Rectal smooth muscle tissue (tissue), 1 donor: ENCODE measurements at regions not wholly inside any gene's neighbourhood (a gene's known extent, or its start where the extent isn't known, plus 50 kb on each side); places are given as distances from the start of the nearest gene placed in this dataset.
"Not testable (repeated sequence)": the region's sequence is repeated elsewhere in the genome, so short reads cannot be mapped to it uniquely, and the experiment has no call there.

Experiments used
- H3K27ac ChIP-seq: one replicate; pipeline ENCODE4 v1.7.0; 2013; ENCODE audit warnings: low read depth, low read length, inconsistent platforms
- H3K27me3 ChIP-seq: one replicate; pipeline ENCODE4 v1.7.0; 2013; ENCODE audit warnings: low read length; ENCODE audit not compliant: control insufficient read depth, insufficient read depth
- H3K36me3 ChIP-seq: one replicate; pipeline ENCODE4 v1.7.0; 2013; ENCODE audit warnings: low read length; ENCODE audit not compliant: control insufficient read depth, insufficient read depth
- H3K4me1 ChIP-seq: one replicate; pipeline ENCODE4 v1.7.0; 2013; ENCODE audit warnings: low read length; ENCODE audit not compliant: control insufficient read depth, insufficient read depth
- H3K4me3 ChIP-seq: one replicate; pipeline ENCODE4 v1.7.0; 2013; ENCODE audit warnings: low read length
- H3K9ac ChIP-seq: one replicate; pipeline ENCODE4 v1.7.0; 2013; ENCODE audit warnings: low read length

DNA sequence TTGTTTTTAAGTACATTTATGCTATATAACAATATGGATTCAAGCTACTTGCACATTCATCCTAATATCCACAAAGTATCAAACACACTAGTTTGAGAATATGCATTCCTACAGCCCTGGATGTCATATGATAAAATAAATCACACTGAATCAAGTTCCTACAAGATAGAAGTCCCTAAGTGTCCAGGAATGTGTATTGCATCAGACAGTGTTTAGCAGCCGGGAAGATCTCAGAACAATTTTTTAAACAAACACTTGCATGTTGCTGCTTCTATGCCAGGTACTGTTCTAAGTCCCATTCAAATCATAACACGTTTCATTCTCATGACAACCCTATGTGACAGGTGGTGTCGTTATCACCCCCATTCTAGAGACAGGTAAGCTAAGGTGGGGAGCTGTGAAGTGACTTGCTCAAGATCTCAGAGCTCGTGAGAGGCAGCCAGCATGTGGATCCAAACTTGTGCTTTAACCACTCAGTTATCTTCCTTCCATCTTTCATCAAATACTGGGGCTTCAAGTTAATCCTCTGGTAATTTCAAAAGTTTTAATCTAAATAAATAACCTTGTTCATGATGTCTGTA lies 68.3 kb upstream of the KIF26B start:
- no peak overlapping the region for H3K4me3 ChIP-seq
- H3K27ac ChIP-seq, result no peak overlapping the region
- H3K9ac ChIP-seq, result no peak overlapping the region
- no peaks in the 10 kb centered on the region for H3K4me1 ChIP-seq
- H3K36me3 ChIP-seq, result no peaks in the 10 kb centered on the region
- H3K27me3 ChIP-seq, result no peaks in the 10 kb centered on the region

- Histone ChIP-seq H3K4me1 (no peaks in the 10 kb centered on the region), H3K9ac (no peak overlapping the region), H3K27ac (no peak overlapping the region), H3K36me3 (no peaks in the 10 kb centered on the region), H3K27me3 (no peaks in the 10 kb centered on the region), H3K4me3 (no peak overlapping the region)
These were observed 69.2 kb upstream of the KIF26B start for GRCh38 chr1:245085508-245086095.

- H3K27me3 ChIP-seq, result no peaks in the 10 kb centered on the region
- no peaks in the 10 kb centered on the region for H3K36me3 ChIP-seq
- H3K4me3 ChIP-seq, result no peak overlapping the region
- no peaks in the 10 kb centered on the region for H3K4me1 ChIP-seq
- H3K9ac ChIP-seq, result no peak overlapping the region
- no peak overlapping the region for H3K27ac ChIP-seq
These were observed 70.2 kb upstream of the KIF26B start for GRCh38 chr1:245084551-245084950.

- H3K36me3 ChIP-seq, result no peaks in the 10 kb centered on the region
- H3K27me3 ChIP-seq, result no peaks in the 10 kb centered on the region
- H3K27ac ChIP-seq, result no peak overlapping the region
- H3K4me3 ChIP-seq, result no peak overlapping the region
- H3K9ac ChIP-seq, result no peak overlapping the region
- no peaks in the 10 kb centered on the region for H3K4me1 ChIP-seq
These were observed 75.7 kb upstream of the KIF26B start for GRCh38 chr1:245079021-245079609.

GRCh38 chr1:245074898-245075297 lies 79.9 kb upstream of the KIF26B start:
- Histone ChIP-seq H3K36me3 (no peaks in the 10 kb centered on the region), H3K9ac (no peak overlapping the region), H3K4me1 (no peaks in the 10 kb centered on the region), H3K27ac (no peak overlapping the region), H3K4me3 (no peak overlapping the region), H3K27me3 (no peaks in the 10 kb centered on the region)

DNA sequence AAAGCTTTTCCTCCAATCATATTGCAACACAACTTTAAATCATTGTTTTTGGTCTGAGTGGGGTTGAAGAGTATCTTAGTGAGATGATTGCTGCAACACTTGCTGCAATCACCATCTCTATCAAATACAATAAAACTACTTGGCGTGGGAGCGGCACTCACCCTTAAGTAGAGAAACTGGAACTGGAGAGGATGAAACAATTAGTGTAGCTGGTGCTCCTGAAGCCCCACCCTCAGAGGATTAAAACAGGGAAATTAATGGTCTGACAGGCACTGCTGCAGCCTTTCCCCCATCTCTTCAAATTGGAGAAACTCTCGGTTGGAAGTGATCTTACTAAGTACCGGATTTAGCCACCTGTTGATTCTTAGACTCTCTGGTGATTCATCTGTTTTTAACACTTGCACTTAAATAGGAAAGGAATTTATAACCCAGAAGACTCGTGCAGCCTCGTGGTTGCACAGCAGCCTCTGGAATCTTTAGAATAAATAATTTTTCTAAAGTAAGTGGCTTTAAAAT lies 80.5 kb upstream of the KIF26B start:
- H3K27ac ChIP-seq, result no peak overlapping the region
- peak overlapping the region; percentile 45 for H3K4me3 ChIP-seq
- no peaks in the 10 kb centered on the region for H3K4me1 ChIP-seq
- H3K36me3 ChIP-seq, result no peaks in the 10 kb centered on the region
- no peak overlapping the region for H3K9ac ChIP-seq
- H3K27me3 ChIP-seq, result no peaks in the 10 kb centered on the region

- no peak overlapping the region for H3K9ac ChIP-seq
- H3K36me3 ChIP-seq, result no peaks in the 10 kb centered on the region
- H3K4me3 ChIP-seq, result no peak overlapping the region
- no peaks in the 10 kb centered on the region for H3K4me1 ChIP-seq
- no peak overlapping the region for H3K27ac ChIP-seq
- no peaks in the 10 kb centered on the region for H3K27me3 ChIP-seq
These were observed 83.8 kb upstream of the KIF26B start for GRCh38 chr1:245070836-245071615.

DNA sequence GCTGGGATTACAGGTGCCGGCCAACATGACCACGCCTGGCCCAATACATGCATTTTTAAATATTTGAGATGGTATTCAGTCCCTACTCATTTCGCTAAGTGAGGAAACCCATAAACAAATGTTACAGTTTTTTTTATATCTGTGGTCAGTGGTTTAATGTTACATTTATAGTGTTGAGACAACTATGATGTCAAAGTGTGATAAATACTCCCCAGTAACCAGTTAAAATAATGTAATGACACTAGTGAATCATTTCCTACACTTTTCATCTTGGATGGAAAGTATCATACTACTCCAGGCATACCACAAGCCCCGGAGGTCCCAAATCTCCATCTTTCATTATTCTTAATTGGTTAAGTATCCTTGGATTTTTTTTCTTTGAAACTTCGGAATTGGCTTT lies 87.5 kb upstream of the KIF26B start:
- Histone ChIP-seq H3K36me3 (no peaks in the 10 kb centered on the region), H3K4me1 (no peaks in the 10 kb centered on the region), H3K27me3 (no peaks in the 10 kb centered on the region), H3K4me3 (no peak overlapping the region), H3K27ac (no peak overlapping the region), H3K9ac (no peak overlapping the region)

DNA sequence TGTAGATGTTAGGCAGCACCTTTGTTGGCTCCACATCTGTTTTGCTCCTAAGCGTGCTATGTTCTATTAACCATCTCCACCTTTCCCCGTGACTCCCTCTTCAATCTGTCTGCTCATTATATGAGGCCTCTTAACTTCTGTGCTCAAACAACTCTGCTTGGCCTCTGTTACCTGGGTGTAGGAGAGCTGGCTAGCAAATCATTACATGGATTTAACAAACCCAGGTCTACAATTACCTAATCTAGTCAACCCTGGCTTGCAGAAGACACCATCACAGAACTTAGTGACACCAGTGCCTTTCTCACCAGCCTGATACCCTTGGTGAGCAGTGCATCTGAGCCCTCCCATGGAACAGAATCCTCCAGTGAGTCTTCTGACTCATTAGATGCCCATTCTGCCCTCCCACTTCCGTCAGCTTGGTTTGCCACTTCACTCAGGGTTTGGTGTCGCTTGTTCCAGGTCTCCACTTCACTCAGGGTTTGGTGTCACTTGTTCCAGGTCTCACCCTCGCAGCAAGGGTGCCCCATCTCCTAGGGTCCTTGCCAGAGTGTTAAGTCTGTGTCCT lies 92.0 kb upstream of the KIF26B start:
- Histone ChIP-seq H3K36me3 (no peaks in the 10 kb centered on the region), H3K4me1 (no peaks in the 10 kb centered on the region), H3K27me3 (no peaks in the 10 kb centered on the region), H3K27ac (no peak overlapping the region), H3K9ac (no peak overlapping the region), H3K4me3 (no peak overlapping the region)

DNA sequence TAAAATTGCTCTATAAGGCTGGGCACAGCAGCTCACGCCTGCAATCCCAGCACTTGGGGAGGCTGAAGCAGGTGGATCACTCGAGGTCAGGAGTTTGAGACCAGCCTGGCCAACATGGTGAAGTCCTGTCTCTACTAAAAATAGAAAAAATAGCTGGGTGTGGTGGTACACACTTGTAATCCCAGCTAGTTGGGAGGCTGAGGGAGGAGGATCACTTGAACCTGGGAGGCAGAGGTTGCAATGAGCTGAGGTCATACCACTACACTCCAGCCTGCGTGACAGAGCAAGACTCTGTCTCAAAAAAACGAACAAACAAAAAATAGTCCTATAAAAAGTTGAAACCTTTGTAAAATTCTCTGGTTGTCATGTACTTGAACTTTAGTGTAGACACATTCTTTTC lies 93.0 kb upstream of the KIF26B start:
- not testable (repeated sequence) for H3K27ac ChIP-seq, H3K4me1 ChIP-seq, H3K9ac ChIP-seq, H3K36me3 ChIP-seq, H3K27me3 ChIP-seq, H3K4me3 ChIP-seq

DNA sequence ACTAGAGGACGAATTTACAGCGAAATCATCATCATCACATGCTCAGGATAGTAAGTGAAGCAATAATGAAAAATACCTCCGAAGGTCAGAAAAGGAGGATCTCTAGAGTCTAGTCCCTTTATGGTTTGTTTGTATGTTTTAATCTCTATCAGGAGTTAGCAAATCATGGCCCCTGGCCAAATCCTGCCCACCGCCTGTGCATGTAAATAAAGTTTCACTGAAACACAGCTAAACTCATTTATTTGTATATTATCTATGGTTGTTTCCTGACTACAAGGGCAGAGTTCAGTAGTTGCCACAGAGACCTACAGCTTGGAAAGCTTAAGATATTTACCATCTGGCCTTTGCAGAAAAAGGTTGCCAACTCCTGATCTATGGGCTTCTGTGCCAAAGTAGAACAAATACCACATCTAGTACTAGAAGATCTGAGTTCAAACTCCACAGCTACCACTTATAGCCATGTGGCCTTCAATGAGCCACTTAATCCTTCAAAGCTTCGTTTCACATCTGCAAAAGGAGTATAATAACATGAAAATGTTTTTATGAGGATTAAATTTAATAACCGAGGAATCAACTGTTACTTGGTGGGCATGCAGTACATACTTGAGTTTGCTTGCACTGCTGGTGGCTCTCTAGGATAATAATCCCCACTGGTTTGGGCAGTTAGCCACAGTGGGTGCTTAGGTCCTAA lies 94.0 kb upstream of the KIF26B start:
- no peak overlapping the region for H3K4me3 ChIP-seq
- H3K27ac ChIP-seq, result no peak overlapping the region
- no peaks in the 10 kb centered on the region for H3K27me3 ChIP-seq
- no peaks in the 10 kb centered on the region for H3K36me3 ChIP-seq
- no peaks in the 10 kb centered on the region for H3K4me1 ChIP-seq
- no peak overlapping the region for H3K9ac ChIP-seq
